K562 (cell line): ENCODE measurements at regions not wholly inside any gene's neighbourhood (a gene's known extent, or its start where the extent isn't known, plus 50 kb on each side); places are given as distances from the start of the nearest gene placed in this dataset.

ENCODE experiments used
- ATAC-seq: fragments of 200-7000 bp; cut with Tn5 transposase; 3 replicates; pipeline ENCODE4 v1.9.1; 2020; ENCODE audit warnings: moderate library complexity
- BruUV-seq: library from RNA; stranded (reverse); fragments of 400-500 nt; replicated peaks from 2 replicates; lab custom pipeline; 2021; lab: Mats Ljungman, UMichigan
- CTCF ChIA-PET: fragments of 300-600 bp; formaldehyde crosslinking; extraction: SDS; loops from one replicate; lab custom pipeline; 2021; ENCODE audit warnings: low intra/inter-chr PET ratio; lab: Yijun Ruan, JAX
- POLR2A ChIA-PET: fragments of 300-600, 350-650 bp; sonication (Branson Sonifier 250); formaldehyde crosslinking; extraction: SDS; loops from one replicate; lab custom pipeline; 2021; ENCODE audit warnings: antibody characterized with exemption, inconsistent platforms; lab: Yijun Ruan, JAX
- DNase-seq, 4 experiments: peaks; one replicate each; pipeline versions ENCODE4 v3.0.0 to v3.0.0-alpha.2; 2011 to 2018; ENCODE audit warnings: low spot score in 3 of 4, mixed read lengths in 3 of 4; ENCODE audit errors: extremely low read depth in 1 of 4
- FAIRE-seq: peaks from 2 replicates; lab custom pipeline; 2011; peaks lifted over from hg19 to GRCh38; lab: Jason Lieb, UNC
- H2AFZ ChIP-seq: 2 replicates; pipeline ENCODE4 v1.6.0; 2011; ENCODE audit warnings: low read depth, low read length, control low read depth, inconsistent platforms
- H3K27ac ChIP-seq: fragments of 200-600 bp; 3 replicates; pipeline ENCODE4 v1.8.0; 2011; ENCODE audit warnings: low read depth, mild to moderate bottlenecking, control low read depth, inconsistent platforms, low read length, moderate library complexity, mixed read lengths; ENCODE audit errors: extremely low read depth
- H3K27me3 ChIP-seq, 2 experiments: fragments of 300-600 bp in 1 of 2; 2 replicates in 1 of 2; 3 replicates in 1 of 2; pipeline versions ENCODE4 v1.6.0 to v1.8.0; 2011; ENCODE audit warnings: inconsistent platforms in 2 of 2, low read length in 2 of 2, mild to moderate bottlenecking in 1 of 2, mixed read lengths in 1 of 2, moderate library complexity in 1 of 2; ENCODE audit not compliant: control insufficient read depth in 2 of 2, insufficient read depth in 2 of 2
- H3K36me3 ChIP-seq: fragments of 300-600 bp; 3 replicates; pipeline ENCODE4 v1.8.0; 2011; ENCODE audit warnings: mild to moderate bottlenecking, low read length, inconsistent platforms; ENCODE audit not compliant: control insufficient read depth, insufficient read depth
- H3K4me1 ChIP-seq, 2 experiments: fragments of 200-600 bp in 1 of 2; replicated peaks in 1 of 2; 2 replicates in 1 of 2; 3 replicates in 1 of 2; pipeline versions ENCODE4 v1.5.1 to v1.8.0; 2011; ENCODE audit warnings: inconsistent platforms in 2 of 2, low read length in 2 of 2, mild to moderate bottlenecking in 1 of 2, mixed read lengths in 1 of 2, moderate library complexity in 1 of 2; ENCODE audit not compliant: control insufficient read depth in 2 of 2, insufficient read depth in 2 of 2
- H3K4me2 ChIP-seq: 2 replicates; pipeline ENCODE4 v1.6.1; 2011; ENCODE audit warnings: low read length, control low read depth, inconsistent platforms, mixed read lengths; ENCODE audit not compliant: insufficient read depth
- H3K4me3 ChIP-seq: fragments of 200-600 bp; sonication (generic), shearing (Covaris generic); 2 replicates; pipeline ENCODE4 v1.5.1; 2016; ENCODE audit warnings: control low read depth, inconsistent platforms
- H3K79me2 ChIP-seq: fragments of 200-600 bp; 3 replicates; pipeline ENCODE4 v1.8.0; 2011; ENCODE audit warnings: low read length, inconsistent platforms; ENCODE audit not compliant: control insufficient read depth, insufficient read depth
- H3K9ac ChIP-seq, 2 experiments: 2 replicates each; pipeline versions ENCODE4 v1.6.0 to v1.6.1; 2011; ENCODE audit warnings: low read depth in 2 of 2, low read length in 2 of 2, control low read depth in 1 of 2, inconsistent platforms in 1 of 2, mild to moderate bottlenecking in 1 of 2, mixed read lengths in 1 of 2; ENCODE audit not compliant: insufficient read depth in 1 of 2
- H3K9me1 ChIP-seq: one replicate; pipeline ENCODE4 v1.6.0; 2011; ENCODE audit warnings: inconsistent platforms, mild to moderate bottlenecking, low read length, moderate library complexity; ENCODE audit not compliant: control insufficient read depth, insufficient read depth
- H3K9me3 ChIP-seq: replicated peaks from 2 replicates; pipeline ENCODE4 v1.5.1; 2011; ENCODE audit warnings: low read depth, low read length, inconsistent platforms; ENCODE audit not compliant: control insufficient read depth, insufficient read depth
- H4K20me1 ChIP-seq: replicated peaks from 2 replicates; pipeline ENCODE4 v1.6.1; 2011; ENCODE audit warnings: low read length, inconsistent platforms, mixed read lengths; ENCODE audit not compliant: control insufficient read depth, insufficient read depth
- ARID3B ChIP-seq: fragments of 250-450 bp; sonication (Bioruptor Pico); IDR thresholded peaks from 2 replicates; pipeline ENCODE4 v1.4.0; 2020; ENCODE audit warnings: borderline replicate concordance
- CC2D1A ChIP-seq: fragments of 450-650 bp; IDR thresholded peaks from 2 replicates; pipeline ENCODE4 v1.6.1; 2017; ENCODE audit warnings: mild to moderate bottlenecking
- E2F8 ChIP-seq: fragments of 450-650 bp; IDR thresholded peaks from 2 replicates; pipeline ENCODE4 v1.7.1; 2018; ENCODE audit warnings: mild to moderate bottlenecking, low read depth; ENCODE audit not compliant: partially characterized antibody
- ESRRA ChIP-seq: fragments of 450-650 bp; IDR thresholded peaks from 2 replicates; pipeline ENCODE4 v1.6.1; 2014; ENCODE audit warnings: low read depth, mild to moderate bottlenecking, moderate library complexity, borderline replicate concordance
- FOXA3 ChIP-seq, 2 experiments: fragments of 450-650 bp in 1 of 2; sonication (generic) in 1 of 2; formaldehyde crosslinking; IDR thresholded peaks in 1 of 2; conservative IDR thresholded peaks in 1 of 2; 2 replicates each; pipeline versions ENCODE4 v1.4.0 to v1.8.0; 2020 to 2022; ENCODE audit warnings: mild to moderate bottlenecking in 2 of 2, missing genetic modification reagents in 1 of 2
- NFYB ChIP-seq: IDR thresholded peaks from 2 replicates; pipeline ENCODE4 v1.6.1; 2011; ENCODE audit warnings: mild to moderate bottlenecking, moderate library complexity; ENCODE audit not compliant: insufficient read length; ENCODE audit errors: extremely low read depth
- SMARCE1 ChIP-seq: fragments of 450-650 bp; IDR thresholded peaks from 2 replicates; pipeline ENCODE4 v1.7.1; 2016; ENCODE audit warnings: mild to moderate bottlenecking
- SPI1 ChIP-seq: IDR thresholded peaks from 2 replicates; pipeline ENCODE4 v1.6.1; 2011; ENCODE audit warnings: low read depth, low read length, control low read depth, borderline replicate concordance
- TEAD4 ChIP-seq, 2 experiments: sonication (generic) in 1 of 2; formaldehyde crosslinking in 1 of 2; IDR thresholded peaks; 2 replicates each; pipeline versions ENCODE4 v1.6.1 to v1.8.0; 2012 to 2022; ENCODE audit warnings: borderline replicate concordance in 1 of 2, inconsistent platforms in 1 of 2, low read length in 1 of 2, mild to moderate bottlenecking in 1 of 2, missing genetic modification reagents in 1 of 2
- WGBS: fragments of 100-300 bp; shearing (Covaris generic); methylation state at CpG from one replicate; pipeline ENCODE4 v1.1.6; 2016; ENCODE audit warnings: low coverage, mixed read lengths; ENCODE audit not compliant: insufficient coverage; ENCODE audit errors: missing lambda C conversion rate; 5-methylcytosine and 5-hydroxymethylcytosine counted together
- in situ Hi-C: fragments of 300-500 bp; cut with MboI; formaldehyde crosslinking; loops from 4 replicates; pipeline ENCODE4 v1.15.0; 2018; ENCODE audit warnings: inconsistent platforms, mixed read lengths
- intact Hi-C: fragments of 100-400 bp; cut with micrococcal nuclease; formaldehyde crosslinking; loops from 2 replicates; pipeline ENCODE4 v1.14.2; 2022

GRCh38 chr12:91590966-91591638 lies 408.5 kb upstream of the DCN start (continued):
- TF ChIP-seq ARID3B (CRISPR knock-in tag): no peak
- no peak for TF ChIP-seq E2F8
- TF ChIP-seq, all 486 proteins: peak for 0

- Histone ChIP-seq H4K20me1 (no peaks in the 10 kb centered on the region; the same call in 1 of the 2 replicates), H3K9me3 (no peaks in the 10 kb centered on the region), H3K4me2 (peak overlapping the region; percentile 24; the same call in 1 of the 2 replicates), H3K9me1 (no peaks in the 10 kb centered on the region), H3K36me3 (peaks cover 5% of the 10 kb centered on the region; the same call in 2 of the 3 replicates), H3K79me2 (peaks cover 36% of the 10 kb centered on the region), H3K9ac (no peak overlapping the region), H3K4me3 (no peak overlapping the region), H2AFZ (no peak overlapping the region), H3K27ac (peak overlapping the region; percentile 4; the same call in 1 of the 3 replicates), H3K4me1 (peaks cover 0 to 6% of the 10 kb centered on the region in 2 experiments; a peak in 3 of 5 replicates), H3K27me3 (no peaks in the 10 kb centered on the region)
- BruUV-seq: no TSS peak
- 23% methylated on average over 2 of the region's 2 CpGs for WGBS
- no peak for FAIRE-seq
- intact Hi-C loops (loop anchor here (10.0 kb wide), 1 partner anchor 96 kb away; no protein-coding TSS in a partner anchor), in situ Hi-C loops (no loop called here)
- ChIA-PET CTCF (no interaction called here), POLR2A (no interaction called here)
- TF ChIP-seq CC2D1A (peak; percentile 14; the same call in 1 of the 2 replicates), NFYB (no peak), TEAD4 (IDR thresholded peaks at IDR 0.05; ENCODE audit: low read length) (peak; percentile 19; the same call in 1 of the 2 replicates), TEAD4 (CRISPR knock-in tag; IDR thresholded peaks at IDR 0.05; ENCODE audit: borderline replicate concordance) (no peak), SMARCE1 (peak; percentile 39; the same call in 1 of the 2 replicates), ESRRA (no peak), FOXA3 (CRISPR knock-in tag; conservative IDR thresholded peaks at IDR 0.05 in 1 of 2, IDR thresholded peaks at IDR 0.05 in 1 of 2) (peak in 1 of 2 experiments; percentile 80; a peak in 2 of 4 replicates), SPI1 (peak; percentile 98)
- DNase-seq: no peak
- ATAC-seq: no peak; the same call in 2 of the 3 replicates
Observed at GRCh38 chr12:91588874-91589454, 406.3 kb upstream of the DCN start.
